Hepatocyte (in vitro differentiated cells): ENCODE measurements at regions not wholly inside any gene's neighbourhood (a gene's known extent, or its start where the extent isn't known, plus 50 kb on each side); places are given as distances from the start of the nearest gene placed in this dataset.

ENCODE experiments used
- DNase-seq: peaks from one replicate; pipeline ENCODE4 v3.0.0-alpha.2; 2016; ENCODE audit warnings: low spot score
- H2AFZ ChIP-seq: fragments of 200-600 bp; sonication (generic); 2 replicates; pipeline ENCODE4 v1.6.0; 2016; ENCODE audit warnings: antibody characterized with exemption, mild to moderate bottlenecking
- H3K27ac ChIP-seq: fragments of 200-600 bp; sonication (generic); 2 replicates; pipeline ENCODE4 v1.5.1; 2016; ENCODE audit warnings: mild to moderate bottlenecking
- H3K27me3 ChIP-seq: fragments of 200-600 bp; sonication (generic); 2 replicates; pipeline ENCODE4 v1.6.1; 2016
- H3K36me3 ChIP-seq: fragments of 200-600 bp; sonication (generic); replicated peaks from 2 replicates; pipeline ENCODE4 v1.5.1; 2016; ENCODE audit warnings: low read depth; ENCODE audit not compliant: insufficient read depth
- H3K4me1 ChIP-seq: fragments of 200-600 bp; sonication (generic); 2 replicates; pipeline ENCODE4 v1.5.1; 2016; ENCODE audit warnings: mild to moderate bottlenecking, moderate library complexity; ENCODE audit not compliant: insufficient read depth
- H3K4me2 ChIP-seq: fragments of 200-600 bp; sonication (generic); 2 replicates; pipeline ENCODE4 v1.6.0; 2016
- H3K4me3 ChIP-seq: fragments of 200-600 bp; sonication (generic); 2 replicates; pipeline ENCODE4 v1.5.1; 2016; ENCODE audit warnings: mild to moderate bottlenecking
- H3K79me2 ChIP-seq: fragments of 200-600 bp; sonication (generic); 2 replicates; pipeline ENCODE4 v1.6.0; 2017; ENCODE audit warnings: mild to moderate bottlenecking
- H3K9me2 ChIP-seq: fragments of 200-600 bp; sonication (generic); replicated peaks from 2 replicates; pipeline ENCODE4 v1.6.0; 2017; ENCODE audit warnings: mild to moderate bottlenecking; ENCODE audit not compliant: insufficient read depth
- H3K9me3 ChIP-seq: fragments of 200-600 bp; sonication (generic); 2 replicates; pipeline ENCODE4 v1.5.1; 2016; ENCODE audit warnings: low read depth, mild to moderate bottlenecking
- H4K20me1 ChIP-seq: fragments of 200-600 bp; sonication (generic); 2 replicates; pipeline ENCODE4 v1.6.0; 2016; ENCODE audit warnings: mild to moderate bottlenecking; ENCODE audit not compliant: insufficient read depth, poor library complexity, severe bottlenecking
- EZH2 ChIP-seq: fragments of 200-600 bp; sonication (generic); IDR thresholded peaks from 2 replicates; pipeline ENCODE4 v1.6.1; 2016; ENCODE audit warnings: antibody characterized with exemption, mild to moderate bottlenecking, borderline replicate concordance
- EZH2phosphoT487 ChIP-seq: fragments of 200-600 bp; sonication (generic); IDR thresholded peaks from one replicate; pipeline ENCODE4 v1.6.1; 2018; ENCODE audit warnings: antibody characterized with exemption, mild to moderate bottlenecking, low read depth, moderate library complexity; ENCODE audit not compliant: unreplicated experiment, severe bottlenecking
- WGBS: methylation state at CpG from one replicate; pipeline ENCODE4 v1.1.6; 2016; ENCODE audit warnings: low lambda C conversion rate; ENCODE audit errors: missing lambda C conversion rate; 5-methylcytosine and 5-hydroxymethylcytosine counted together
- TF ChIP-seq, protein P1 (sequence below): fragments of 200-600 bp; sonication (generic); IDR thresholded peaks from 2 replicates; pipeline ENCODE4 v1.5.1; 2016; ENCODE audit warnings: antibody characterized with exemption, mild to moderate bottlenecking; ENCODE audit not compliant: poor library complexity

DNA sequence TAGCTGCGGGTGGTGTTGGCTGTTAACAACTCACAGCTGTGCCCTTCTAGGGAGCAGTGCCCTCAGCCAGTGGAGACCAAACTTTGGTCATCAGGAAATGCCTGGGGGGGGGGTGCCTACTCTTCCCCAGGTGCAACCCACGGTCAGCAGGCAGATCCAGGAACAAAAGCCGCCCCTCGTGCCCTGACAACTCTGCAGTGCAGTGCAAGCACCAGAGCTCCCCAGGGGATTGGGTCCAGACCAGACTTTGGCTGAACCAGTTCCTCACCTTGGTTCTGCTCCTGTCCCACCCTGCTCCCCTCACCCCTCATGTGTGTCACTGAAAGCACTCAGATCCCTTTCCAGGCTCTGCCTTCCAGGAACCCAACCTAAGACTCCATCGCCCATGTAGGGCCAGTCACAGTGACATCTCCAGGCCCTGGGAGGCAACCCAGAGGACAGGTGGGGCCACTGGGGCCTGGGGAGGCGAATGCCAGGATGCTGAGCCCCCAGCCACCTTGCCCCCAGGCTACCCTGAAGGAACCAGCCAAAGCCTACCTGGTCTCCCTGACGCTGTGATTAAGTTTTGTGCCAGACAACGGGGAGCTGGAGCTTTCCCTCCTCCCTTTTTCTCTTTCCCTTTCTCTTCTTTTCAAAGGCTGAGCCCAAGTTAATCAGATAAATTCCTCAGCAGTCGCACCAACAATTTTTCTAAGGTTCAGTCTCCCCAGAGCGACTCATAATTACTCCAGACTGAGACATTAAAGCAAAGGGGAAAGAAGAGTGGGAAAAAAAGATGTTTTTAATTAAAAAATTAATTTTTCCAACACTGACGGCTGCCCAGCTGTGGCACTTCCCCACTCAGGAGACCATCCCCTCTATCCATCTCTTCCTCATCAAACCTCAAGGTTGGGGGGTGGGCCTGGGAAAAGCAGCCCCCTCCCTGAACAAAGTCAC, 207.5 kb upstream of the LINGO1 start:
- no peaks in the 10 kb centered on the region for H3K27me3 ChIP-seq
- no peak for DNase-seq
- TF ChIP-seq EZH2phosphoT487 (no peak), EZH2 (no peak)
- TF ChIP-seq, protein P1, sequence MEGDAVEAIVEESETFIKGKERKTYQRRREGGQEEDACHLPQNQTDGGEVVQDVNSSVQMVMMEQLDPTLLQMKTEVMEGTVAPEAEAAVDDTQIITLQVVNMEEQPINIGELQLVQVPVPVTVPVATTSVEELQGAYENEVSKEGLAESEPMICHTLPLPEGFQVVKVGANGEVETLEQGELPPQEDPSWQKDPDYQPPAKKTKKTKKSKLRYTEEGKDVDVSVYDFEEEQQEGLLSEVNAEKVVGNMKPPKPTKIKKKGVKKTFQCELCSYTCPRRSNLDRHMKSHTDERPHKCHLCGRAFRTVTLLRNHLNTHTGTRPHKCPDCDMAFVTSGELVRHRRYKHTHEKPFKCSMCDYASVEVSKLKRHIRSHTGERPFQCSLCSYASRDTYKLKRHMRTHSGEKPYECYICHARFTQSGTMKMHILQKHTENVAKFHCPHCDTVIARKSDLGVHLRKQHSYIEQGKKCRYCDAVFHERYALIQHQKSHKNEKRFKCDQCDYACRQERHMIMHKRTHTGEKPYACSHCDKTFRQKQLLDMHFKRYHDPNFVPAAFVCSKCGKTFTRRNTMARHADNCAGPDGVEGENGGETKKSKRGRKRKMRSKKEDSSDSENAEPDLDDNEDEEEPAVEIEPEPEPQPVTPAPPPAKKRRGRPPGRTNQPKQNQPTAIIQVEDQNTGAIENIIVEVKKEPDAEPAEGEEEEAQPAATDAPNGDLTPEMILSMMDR, result no peak
- no peak overlapping the region for H3K4me3 ChIP-seq
- no peaks in the 10 kb centered on the region for H3K36me3 ChIP-seq
- no peak overlapping the region for H3K4me2 ChIP-seq
- H3K79me2 ChIP-seq, result no peaks in the 10 kb centered on the region
- no peaks in the 10 kb centered on the region for H3K4me1 ChIP-seq
- H4K20me1 ChIP-seq, result no peaks in the 10 kb centered on the region
- no peaks in the 10 kb centered on the region for H3K9me2 ChIP-seq
- 75% methylated on average over 11 of the region's 11 CpGs for WGBS
- H3K27ac ChIP-seq, result no peak overlapping the region
- no peak overlapping the region for H2AFZ ChIP-seq
- no peaks in the 10 kb centered on the region for H3K9me3 ChIP-seq

DNA sequence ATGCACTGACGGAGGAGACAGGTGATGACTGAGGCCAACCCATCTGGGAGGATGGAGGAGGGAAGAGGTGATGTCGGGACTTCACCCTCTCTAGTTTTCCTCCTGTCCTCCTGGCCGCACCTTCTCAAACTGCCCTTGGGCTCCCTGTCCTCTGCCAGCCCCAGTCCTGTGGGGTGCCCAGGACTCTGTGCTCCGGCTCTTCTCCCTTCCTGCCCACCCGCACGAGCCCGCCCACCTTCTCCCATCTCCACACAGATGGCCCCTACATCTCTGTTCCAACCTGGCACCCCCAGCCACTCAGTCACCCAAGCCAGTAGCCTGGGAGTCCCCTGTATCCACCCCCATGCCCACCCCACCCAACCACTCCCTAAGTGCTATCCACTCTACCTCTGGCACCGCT, 206.7 kb upstream of the LINGO1 start:
- Histone ChIP-seq H3K27ac (no peak overlapping the region), H3K36me3 (no peaks in the 10 kb centered on the region), H2AFZ (no peak overlapping the region), H3K79me2 (no peaks in the 10 kb centered on the region), H3K4me1 (no peaks in the 10 kb centered on the region), H3K4me3 (no peak overlapping the region), H3K4me2 (no peak overlapping the region), H3K9me2 (no peaks in the 10 kb centered on the region), H3K9me3 (no peaks in the 10 kb centered on the region), H4K20me1 (no peaks in the 10 kb centered on the region), H3K27me3 (no peaks in the 10 kb centered on the region)
- TF ChIP-seq EZH2 (no peak), EZH2phosphoT487 (no peak)
- TF ChIP-seq, protein P1, result no peak
- no peak for DNase-seq
- WGBS, result 95% methylated on average over 5 of the region's 8 CpGs

DNA sequence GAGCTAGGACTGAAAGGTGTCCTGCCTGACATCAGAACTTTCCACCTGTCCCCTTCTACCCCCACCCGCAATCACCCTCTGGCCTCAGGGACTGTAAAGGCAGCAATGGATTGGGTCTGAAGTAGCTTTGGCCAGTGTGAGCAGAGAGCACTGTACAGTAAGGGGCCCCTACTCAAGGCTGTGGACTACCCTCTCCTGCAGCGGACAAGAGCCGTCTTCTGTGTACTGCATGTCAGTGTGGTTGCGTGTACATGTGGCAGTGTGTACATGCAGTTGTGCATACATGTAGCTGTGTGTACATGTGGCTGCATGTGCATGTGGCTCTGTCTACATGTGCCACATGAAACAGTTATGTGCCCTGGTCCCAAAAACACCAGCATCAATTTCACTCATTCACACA, 205.9 kb upstream of the LINGO1 start:
- Histone ChIP-seq H3K9me2 (no peaks in the 10 kb centered on the region), H3K4me3 (no peak overlapping the region), H2AFZ (no peak overlapping the region), H3K79me2 (no peaks in the 10 kb centered on the region), H3K36me3 (no peaks in the 10 kb centered on the region), H4K20me1 (no peaks in the 10 kb centered on the region), H3K4me2 (no peak overlapping the region), H3K27ac (no peak overlapping the region), H3K4me1 (no peaks in the 10 kb centered on the region), H3K27me3 (no peaks in the 10 kb centered on the region), H3K9me3 (no peaks in the 10 kb centered on the region)
- TF ChIP-seq EZH2 (no peak), EZH2phosphoT487 (no peak)
- TF ChIP-seq, protein P1, result no peak
- 100% methylated on average over 4 of the region's 4 CpGs for WGBS
- no peak for DNase-seq
